AG08396 (cell line): ENCODE measurements at regions not wholly inside any gene's neighbourhood (a gene's known extent, or its start where the extent isn't known, plus 50 kb on each side); places are given as distances from the start of the nearest gene placed in this dataset.

Source experiments
- DNase-seq: peaks from one replicate; pipeline ENCODE4 v3.0.0; 2012; ENCODE audit warnings: low spot score, mixed read lengths

DNA sequence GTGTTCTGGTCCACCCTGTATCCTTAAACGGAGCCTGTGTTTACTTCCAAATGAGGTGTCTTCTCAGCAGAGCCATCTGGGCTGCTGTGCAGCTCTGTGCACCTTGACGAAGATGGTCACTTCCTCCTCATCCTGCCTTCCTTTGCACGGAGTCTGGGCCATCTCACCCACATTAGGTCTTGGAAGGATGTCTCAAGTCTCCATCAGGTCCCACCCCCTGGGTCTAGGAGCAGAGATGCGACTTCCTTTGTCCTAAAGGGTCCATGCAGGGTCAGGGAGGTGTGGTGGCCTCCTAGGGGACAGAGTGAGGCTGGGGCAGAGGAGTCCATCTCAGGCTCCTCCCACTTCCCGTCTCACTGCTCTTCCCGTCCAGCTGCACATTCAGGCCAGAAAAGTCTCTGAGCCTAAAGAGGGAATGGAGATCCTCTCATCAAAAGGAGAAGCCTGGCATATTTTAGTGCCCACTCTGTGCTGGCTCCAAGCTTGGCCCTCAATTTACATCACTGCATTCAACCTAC is 209.2 kb downstream of the MATN1 start:
- no peak for DNase-seq

DNA sequence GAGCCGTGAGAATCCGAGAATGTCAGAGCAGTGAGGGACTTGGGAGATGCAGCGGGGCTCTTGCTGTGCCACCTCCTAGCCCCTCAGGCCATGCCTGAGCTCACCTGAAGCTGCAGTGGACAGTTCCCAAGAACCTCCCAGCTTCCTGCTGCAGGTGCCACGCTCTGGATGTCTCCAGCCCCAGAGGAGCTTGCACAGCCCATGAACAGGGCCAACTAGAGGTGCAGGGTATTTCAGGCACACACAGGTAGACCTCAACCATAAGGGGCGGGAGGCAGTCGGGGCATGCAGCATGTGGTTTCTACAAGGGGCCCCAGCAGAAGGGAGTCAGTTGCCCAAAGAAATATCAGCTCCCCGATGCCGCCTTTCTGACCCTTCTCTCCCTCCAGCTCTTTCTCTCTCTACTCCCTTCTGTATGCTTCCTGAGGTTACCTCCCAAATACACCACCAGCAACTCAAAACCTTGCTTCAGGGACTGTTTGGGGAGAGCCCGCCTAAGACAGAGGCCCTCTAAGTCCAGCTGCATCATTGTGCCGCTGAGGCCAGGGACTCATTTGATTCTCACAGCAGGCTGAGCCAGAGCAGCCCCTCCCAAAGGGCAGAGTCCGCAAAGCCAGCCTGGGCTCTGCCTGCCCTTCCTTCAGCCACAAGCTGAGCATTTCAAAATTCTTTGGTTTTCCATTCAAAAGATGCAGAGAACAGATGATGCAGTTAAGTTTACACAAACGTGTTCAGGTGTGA is 209.8 kb downstream of the MATN1 start:
- no peak for DNase-seq

DNA sequence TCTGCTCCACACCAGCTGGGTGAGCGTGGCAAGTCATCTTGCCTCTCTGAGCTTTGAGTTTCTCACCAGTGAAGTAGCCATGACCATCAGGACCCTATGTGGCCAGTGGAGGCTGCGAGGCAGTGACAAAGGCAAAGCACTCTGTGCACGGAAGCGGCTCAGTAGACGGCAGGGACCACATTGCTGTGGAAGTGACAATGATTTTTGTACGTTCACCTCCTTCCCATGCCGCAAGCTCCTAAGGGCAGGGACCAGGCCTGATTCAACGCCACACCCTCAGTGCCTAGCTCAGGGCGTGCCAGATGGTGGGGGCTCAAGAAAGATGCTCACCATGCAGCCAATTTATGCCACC is 210.5 kb downstream of the MATN1 start:
- no peak for DNase-seq

DNA sequence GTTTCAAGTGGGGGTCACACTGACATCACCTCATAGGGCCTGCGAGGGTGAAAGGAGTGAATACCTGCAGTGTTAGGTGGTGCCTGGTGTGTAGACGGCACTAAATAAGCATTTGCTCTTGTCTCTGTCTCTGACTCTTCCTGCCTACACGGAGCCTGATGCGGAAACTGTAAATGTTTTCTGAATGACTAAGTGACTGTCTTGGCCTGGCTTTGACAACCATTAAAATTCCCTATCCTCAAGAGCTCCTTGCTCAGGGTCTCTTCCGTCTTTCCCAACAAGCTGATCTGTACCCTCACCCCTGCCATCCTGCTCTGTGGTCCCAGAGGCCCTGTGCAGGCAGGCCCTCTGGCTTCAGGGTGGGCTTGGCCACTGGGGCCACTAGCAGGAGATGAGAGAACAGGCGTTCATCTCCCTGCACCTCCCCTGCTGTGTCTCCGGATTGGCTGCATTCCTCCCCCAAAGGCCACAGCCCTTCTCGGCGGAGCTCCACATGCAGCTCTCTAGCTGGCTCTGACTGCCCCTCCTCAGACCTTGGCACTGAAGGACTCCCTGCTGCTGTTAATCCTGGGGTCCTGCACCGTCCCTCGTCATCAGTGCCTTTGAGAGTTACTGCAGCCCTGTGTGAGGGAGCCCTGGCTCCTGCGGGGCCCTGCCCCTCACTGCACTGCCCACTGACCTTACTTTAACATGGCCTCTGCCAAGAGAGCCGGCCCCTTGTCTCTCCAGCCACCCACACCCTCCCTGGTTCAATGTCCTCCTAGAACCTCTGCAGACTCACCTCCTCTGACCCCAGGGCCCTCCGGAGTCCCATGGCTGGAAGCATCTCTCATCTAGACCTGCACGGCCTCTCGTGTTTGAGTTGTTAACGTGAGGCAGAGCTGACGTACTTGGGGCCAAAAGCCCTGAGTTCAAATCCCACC is 211.1 kb downstream of the MATN1 start:
- DNase-seq: no peak

DNA sequence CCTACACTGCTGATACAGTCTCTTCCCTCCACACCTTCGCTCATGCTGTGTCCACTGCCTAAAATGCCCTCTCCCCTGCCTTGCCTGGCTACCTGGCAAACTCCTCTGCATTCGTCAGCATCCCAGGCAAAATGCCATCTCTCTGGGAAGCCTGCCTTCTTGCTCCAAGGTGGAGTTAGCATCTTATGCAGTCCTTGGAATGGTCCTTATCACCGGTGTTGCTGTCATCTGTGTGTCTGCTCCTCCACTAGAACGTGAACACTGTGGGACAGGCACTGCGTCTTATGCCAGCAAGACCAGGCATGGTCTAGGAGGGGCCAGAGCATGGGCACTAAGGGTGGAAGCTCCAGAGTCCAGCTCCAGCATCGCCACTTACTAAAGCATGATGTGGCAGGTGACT is 211.8 kb downstream of the MATN1 start:
- no peak for DNase-seq

DNA sequence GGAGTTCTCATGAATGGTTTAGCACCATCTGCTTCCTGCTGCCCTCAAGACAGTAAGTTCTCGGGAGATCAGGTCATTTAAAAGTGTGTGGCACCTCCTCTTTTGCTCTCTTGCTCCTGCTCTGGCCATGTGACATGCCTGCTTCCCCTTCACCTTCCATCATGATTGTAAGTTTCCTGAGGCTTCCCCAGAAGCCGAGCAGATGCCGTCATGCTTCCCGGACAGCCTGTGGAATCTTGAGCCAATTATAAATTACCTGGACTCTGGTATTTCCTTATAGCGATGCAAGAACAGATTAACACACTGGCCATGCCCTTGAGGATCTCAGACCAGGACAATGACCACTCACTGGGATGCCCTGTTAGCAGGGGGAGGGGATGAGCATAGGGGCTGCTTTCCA is 212.3 kb downstream of the MATN1 start:
- no peak for DNase-seq

DNA sequence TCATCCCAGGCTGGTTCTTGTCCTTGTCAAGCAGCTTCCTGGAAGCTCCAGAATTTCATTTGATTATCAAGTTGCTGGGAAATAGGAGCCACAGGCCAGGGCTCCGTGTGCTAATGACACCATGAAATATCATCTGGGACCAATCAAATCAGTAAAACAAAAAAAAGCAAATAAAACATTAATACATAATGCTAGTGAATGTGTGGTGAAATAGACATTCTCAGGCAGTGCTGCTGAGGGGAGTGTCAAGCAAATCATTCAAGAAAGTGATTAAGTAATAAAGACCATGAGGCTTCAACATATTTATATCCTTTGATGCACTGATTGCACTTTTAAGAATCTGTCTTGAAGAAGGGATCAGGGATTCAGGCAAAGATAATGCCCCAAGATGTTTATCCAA is 213.7 kb downstream of the MATN1 start:
- DNase-seq: no peak

DNA sequence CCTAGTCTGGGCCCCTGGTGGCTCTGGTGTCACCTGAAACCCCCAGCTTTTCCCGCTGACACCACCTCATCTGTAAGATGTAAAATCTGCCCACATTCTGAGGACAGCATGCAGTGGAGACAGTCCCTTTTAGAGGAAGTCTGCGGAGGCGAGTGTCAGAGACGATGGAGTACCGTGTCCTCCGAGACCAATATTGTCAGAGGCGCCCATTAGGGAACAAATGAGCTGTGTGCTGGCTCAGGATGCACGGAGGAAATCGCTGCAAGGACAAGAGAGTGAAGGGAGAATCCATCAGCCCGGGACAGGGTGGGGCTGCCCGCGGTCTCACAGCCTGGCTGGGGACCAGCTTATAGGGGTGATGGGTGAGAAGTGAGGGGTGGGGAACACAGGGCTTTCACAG is 214.8 kb downstream of the MATN1 start:
- no peak for DNase-seq

DNA sequence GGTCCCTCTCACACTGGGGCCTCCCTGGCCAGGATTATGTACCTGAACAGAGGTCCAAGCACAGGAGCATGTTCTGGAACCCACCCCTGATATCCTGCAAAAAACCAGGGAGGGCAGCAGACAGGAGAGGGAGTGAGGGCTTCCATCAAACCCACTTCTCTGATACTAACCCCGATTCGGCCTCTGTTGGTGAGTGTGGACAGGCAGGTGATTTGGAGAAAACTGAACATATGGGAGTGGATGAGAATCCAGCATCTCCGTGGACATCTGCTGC is 215.3 kb downstream of the MATN1 start:
- no peak for DNase-seq

DNA sequence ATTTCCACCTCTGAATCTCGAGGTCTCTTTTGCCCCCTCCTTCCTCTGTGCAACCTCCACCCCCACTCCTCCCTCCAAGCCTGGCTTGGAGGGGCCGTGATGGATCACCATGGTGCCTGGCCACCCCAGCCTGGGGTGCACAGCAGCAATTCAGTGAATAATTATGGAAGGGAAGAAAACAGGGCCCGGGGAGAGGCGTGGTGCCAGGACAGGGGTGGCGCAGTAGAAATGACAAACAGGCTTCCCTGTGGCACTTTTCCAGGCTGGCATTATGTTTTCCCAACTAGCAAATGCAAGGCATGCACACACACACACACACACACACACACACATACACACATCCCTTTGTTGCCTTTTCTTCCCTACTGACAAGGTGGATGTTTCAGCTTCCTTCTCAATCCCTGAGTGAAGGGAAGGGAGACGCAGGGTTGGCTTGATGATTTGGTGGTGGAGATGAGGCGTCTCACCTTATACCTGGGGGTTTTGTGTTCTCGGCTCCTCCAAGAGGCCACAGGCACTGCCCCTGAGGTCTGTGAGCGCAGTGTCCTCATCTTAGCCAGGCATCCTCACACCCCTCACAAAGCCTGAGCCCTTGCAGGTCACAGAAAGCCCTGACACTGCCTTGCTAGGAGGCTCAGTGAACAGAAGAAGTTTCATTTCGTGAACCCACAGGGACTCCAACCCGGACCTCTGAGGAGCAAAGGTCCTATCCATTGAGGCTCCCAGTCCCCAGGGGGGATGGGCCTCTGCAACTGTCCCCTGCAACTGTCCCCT is 215.8 kb downstream of the MATN1 start:
- no peak for DNase-seq

DNA sequence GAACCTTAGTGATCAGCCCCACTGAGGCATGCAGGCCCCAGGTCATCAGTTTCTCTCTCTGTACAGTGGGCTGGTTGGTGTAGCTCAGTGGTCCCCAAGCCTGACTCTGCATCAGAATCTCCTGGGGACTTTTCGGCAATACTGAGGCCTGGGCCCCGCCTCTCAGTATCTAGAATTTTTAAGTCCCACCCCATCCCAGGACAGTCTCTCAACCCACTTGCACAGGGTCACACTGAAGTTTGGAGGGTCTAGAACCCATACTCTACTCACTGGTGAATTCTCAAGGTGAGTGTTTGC is 216.4 kb downstream of the MATN1 start:
- no peak for DNase-seq

DNA sequence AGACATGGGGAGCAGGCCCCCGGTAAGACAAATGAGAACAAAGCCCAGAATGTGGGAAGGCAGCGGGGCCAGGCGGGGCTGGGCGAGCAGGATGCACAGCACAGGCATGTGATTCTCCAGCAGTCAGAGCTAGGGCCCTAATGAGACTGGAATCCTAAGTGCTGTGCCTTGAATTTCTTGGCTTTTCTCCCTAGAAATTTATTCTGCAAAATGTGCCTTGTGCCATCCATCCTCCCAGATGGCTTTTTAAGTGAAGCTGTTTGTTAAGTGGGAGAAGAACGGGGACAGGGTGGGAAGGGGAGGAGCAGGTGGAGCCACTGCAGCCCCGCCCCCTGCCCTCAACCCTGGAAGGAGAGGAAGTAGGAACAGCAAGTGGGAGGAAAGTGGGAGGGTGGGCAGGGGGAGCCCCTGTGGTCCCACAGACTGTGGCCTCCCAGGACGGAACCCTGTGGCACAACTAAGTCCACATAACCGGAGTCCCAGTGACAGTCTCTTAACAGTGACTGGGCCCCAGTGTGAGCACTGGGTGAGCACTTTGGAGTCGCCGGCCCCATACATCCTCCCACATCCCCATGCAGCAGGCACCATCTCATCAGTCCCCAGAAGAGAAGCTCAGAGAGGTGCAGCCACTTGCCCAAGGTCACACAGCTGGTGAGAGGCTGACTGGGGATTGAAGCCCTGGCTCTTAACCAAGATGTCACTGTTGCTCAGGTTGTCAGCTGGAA is 216.9 kb downstream of the MATN1 start:
- no peak for DNase-seq

DNA sequence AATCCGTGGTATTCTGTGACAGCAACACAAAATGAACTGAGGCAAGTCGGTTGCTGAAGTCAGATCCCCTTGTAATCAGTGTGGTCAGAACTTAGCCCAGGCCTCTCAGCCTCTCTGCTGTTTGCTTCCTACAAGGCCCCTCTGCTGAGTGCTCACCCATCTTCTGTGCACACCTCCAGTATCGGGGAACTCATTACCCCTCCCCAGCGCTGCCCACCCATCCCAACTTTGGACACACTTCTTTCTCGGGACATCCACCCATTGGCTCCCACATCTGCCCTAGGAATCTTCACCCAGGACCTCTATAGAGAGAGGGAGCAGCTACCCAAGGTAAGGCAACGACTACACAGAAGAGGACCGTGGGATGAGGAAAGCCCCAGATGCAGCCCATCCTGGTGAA is 217.5 kb downstream of the MATN1 start:
- DNase-seq: no peak

DNA sequence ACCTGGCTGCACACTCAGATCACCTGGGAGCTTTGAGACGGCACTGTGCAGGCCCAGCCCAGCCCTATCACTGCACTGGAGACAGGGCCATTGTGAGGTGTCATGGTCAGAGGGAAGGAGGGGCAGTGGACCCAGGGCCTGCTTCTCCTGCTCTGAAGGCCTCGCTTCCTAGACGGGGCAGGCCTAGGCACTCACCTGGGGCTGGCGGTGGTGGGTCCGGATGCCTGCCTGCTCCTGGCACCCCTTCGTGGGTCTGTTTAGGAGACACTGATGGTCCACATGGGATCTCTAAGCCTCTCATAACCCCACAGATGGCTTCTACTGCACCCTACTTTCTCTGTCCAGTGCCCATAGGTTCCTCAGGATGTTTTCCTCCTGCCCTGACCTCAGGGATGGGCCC is 230.9 kb downstream of the MATN1 start:
- DNase-seq: no peak

DNA sequence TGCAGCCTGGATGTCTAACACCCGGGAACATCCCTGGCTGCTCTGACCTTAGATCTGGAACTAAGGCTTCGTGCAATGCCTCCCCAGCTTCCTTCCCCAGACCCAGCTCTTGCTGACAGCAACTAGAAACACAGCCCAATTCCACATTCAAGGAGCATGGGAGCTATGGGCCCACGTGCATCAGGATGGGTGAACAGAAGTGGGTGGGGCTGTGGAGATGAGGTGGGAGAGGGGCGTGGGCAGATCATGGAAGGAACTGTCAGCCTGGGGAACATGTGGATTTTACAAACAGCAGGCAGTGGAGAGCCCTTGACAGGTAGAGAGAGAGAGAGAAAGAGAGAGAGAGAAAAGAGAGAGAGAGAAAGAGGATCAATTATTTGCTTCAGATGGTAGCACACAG is 231.6 kb downstream of the MATN1 start:
- DNase-seq: no peak

DNA sequence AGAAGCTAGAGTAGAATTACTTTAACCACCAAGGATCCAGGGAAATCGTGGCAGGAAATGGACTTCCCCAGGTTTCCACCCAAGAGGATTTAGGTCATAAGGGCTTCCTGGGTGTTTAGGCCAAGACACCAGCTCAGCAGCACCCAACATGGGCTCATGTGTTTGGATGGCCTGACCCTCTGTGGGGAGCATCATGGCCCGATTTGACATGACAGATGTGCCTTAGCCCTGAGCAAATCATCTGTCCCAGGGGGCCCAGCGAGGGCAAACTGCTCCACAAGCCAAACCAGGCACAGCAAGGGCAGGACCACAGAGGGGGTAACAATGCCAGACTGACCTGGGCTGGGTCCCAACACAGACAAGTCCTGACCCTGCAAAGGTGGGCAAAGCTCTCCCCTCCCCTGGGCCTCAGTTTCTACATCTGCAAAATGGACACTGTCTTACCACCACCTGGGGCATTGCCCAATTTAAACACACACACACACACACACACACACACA is 232.8 kb downstream of the MATN1 start:
- no peak for DNase-seq

DNA sequence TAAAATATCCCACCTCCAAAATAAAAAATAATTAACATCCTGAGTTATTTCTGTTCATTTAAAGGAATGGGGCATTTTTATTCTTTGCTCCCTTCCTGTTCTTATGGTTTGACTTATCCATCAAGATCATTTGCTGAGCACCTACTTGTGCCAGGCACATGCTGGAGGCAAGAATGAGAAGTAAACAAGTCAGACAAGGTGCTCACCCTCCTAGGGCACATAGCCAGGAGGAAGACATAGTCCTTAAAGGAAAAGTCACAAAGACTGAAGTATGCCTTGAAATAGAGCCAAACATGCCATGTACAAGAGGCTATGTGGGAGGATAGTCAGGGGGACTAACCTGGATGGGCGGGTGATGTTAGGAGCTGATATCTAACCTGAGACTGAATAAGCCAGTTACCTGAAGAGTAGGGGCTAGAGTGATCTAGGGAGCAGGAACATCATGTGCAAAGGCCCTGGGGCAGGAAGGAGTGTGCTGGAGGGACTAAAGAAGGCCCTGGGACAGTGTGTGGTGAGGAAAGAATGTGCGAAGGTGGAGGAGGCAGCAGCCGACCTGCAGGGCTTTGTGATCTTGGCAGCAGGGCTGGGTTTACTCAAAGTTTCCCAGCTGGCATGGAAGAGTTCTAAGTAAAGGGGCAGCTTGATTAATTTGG is 233.5 kb downstream of the MATN1 start:
- no peak for DNase-seq

DNA sequence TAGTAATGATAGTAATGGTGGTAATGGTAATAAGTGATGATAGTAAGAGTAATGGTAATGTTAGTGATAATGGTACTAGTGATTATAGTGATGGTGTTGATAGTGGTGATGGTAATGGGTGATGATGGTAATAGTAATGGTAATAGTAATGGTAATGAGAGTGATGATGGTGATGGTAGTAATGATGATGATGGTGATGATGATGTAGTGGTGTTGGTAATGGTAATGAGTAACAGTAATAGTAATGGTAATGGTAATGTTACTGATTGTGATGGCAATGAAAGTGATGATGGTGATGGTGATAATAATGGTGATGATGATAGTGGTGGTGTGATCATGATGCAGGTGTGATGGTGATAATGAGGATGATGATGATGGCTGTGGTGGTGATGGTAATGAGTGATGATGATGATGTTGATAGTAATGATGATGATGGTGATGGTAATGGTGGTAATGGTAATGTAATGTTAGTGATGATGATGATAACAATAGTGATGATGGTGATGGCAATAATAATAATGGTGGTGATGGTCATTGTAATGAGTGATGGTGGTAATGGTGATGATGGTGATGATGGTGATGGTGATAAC is 235.0 kb downstream of the MATN1 start:
- DNase-seq: no peak

DNA sequence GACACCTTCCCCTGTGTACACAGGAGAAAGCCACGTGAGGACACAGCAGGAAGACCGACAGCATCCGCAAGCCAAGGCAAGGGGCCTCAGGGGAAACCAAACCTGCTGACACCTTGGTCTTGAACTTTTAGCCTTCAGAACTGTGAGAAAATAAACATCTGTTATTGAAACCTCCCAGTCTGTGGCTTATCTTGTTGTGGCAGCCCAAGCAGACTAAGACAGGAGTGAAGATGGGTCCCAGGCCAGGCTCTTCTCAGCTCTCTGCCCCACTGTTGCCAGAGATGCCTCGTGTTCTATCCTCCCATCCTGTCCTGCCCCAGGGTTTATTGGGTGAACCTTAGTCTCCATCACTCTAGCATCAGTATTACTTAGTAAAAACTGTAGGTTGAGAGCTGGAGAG is 236.3 kb downstream of the MATN1 start:
- no peak for DNase-seq

DNA sequence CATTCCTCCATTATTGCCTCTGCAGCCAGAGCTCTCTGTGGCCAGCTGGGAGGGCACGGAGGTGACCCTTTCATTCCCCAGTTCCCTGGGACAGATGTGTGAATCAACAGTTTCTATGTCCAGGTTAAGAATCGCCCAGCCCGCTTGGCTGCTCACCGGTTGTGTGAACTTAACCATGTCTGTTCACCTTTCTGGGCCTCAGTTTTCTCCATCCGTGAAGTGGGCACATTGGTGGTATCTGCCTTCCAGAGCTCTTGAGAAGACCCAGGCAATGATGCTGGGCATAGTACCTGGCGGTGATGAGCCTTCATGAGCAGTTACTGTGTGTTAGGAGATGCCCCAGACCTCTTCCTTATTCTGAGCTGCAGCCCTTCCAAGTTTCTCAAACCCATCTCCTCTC is 238.3 kb downstream of the MATN1 start:
- no peak for DNase-seq

DNA sequence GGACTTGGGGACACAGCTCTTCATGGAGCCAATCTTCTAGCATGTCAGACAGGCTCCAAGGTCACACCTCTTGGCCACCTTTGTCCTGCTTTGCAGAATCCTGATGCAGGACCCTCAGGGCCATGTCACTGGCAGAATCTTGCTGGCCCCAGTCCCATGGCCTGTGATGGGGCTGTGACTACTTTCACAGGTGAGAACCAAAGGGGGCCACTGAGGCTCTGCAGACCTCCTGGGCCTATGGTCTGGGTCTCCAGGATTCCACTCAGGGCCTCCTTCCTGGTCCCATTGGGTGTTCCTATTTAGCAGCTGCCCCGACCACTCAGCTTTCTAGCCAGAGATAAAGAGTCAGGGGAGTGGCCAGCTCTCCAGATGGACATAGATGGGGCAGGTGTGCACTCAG is 238.7 kb downstream of the MATN1 start:
- no peak for DNase-seq
